ENCODE measurements at regions not wholly inside any gene's neighbourhood (a gene's known extent, or its start where the extent isn't known, plus 50 kb on each side); places are given as distances from the start of the nearest gene placed in this dataset.

DNA sequence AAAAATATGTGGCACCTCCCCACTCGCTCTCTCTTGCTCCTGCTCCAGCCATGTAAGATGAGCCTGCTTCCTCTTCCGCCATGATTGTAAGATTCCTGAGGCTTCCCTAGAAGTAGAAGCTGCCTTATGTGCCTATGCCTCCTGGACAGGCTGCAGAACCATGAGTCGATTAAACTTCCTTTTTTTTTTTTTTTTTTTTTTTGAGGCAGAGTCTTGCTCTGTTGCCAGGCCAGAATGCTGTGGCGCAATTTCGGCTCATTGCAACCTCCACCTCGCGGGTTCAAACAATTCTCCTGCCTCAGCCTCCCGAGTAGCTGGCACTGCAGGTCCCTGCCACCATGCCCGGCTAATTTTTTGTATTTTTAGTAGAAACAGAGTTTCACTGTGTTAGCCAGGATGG lies 112.5 kb downstream of the FAM217A start:
- CTCF ChIA-PET = no interaction called here
- BruUV-seq (replicated peaks) = no TSS peak
- intact Hi-C loops (cut with micrococcal nuclease) = no loop called here

More for the DNA sequence above, 112.5 kb downstream of the FAM217A start:
- in situ Hi-C loops (cut with MboI; ENCODE audit: low sequenced_read_pairs) (no loop called here), dilution Hi-C loops (cut with HindIII; ENCODE audit: low sequenced_read_pairs, unreplicated experiment) (no loop called here)
- H2BK20ac ChIP-seq (ENCODE audit: low read depth, low read length) = no peak overlapping the region
- no peak for ATAC-seq (ENCODE audit: low read depth)
- no peak overlapping the region for H2AK5ac ChIP-seq (ENCODE audit: low read depth, low read length)
- no peak for DNase-seq
- no peaks in the 10 kb centered on the region for H3K79me1 ChIP-seq (ENCODE audit: low read depth in 1 of 2, low read length in 2 of 2)
- 100% methylated on average over 1 of the region's 9 CpGs; no CpG with 5 or more reads in 1 of the 2 experiments for WGBS, 2 experiments (ENCODE audit: extremely low coverage in 2 of 2, insufficient read length in 1 of 2)
- no peak overlapping the region for H3K23ac ChIP-seq (ENCODE audit: low read depth, low read length)
- no peaks in the 10 kb centered on the region; the same call in 1 of the 2 replicates for H3K4me1 ChIP-seq (ENCODE audit: control insufficient read depth, insufficient read depth, low read length)
- no peak overlapping the region for H3K56ac ChIP-seq (ENCODE audit: extremely low read depth, insufficient read depth, low read length)
- no peak overlapping the region for H3K9ac ChIP-seq (ENCODE audit: low read depth, low read length)
- H3K27me3 ChIP-seq (ENCODE audit: control insufficient read depth, insufficient read depth, low read length) = no peaks in the 10 kb centered on the region; the same call in 1 of the 2 replicates
- H3K4me3 ChIP-seq (ENCODE audit: insufficient read depth, low read depth, low read length) = no peak overlapping the region
- H4K8ac ChIP-seq (ENCODE audit: low read depth in 2 of 2, low read length in 2 of 2) = no peak overlapping the region
- no peak overlapping the region for H2BK5ac ChIP-seq (ENCODE audit: low read depth, low read length, poor library complexity, severe bottlenecking)
- H3K4ac ChIP-seq (ENCODE audit: low read depth, low read length) = no peak overlapping the region
- no peak overlapping the region for H4K91ac ChIP-seq (ENCODE audit: insufficient read depth, low read depth, low read length)
- no peak for TF ChIP-seq SMC3 (IDR thresholded peaks at IDR 0.05; ENCODE audit: low read depth, low read length)
- no peak for TF ChIP-seq MAFK (IDR thresholded peaks at IDR 0.05; ENCODE audit: low read depth, low read length)
- no peak for TF ChIP-seq MXI1 (IDR thresholded peaks at IDR 0.05; ENCODE audit: borderline replicate concordance, low read depth, low read length)
- TF ChIP-seq FOS (IDR thresholded peaks at IDR 0.05; ENCODE audit: low read depth, low read length) = no peak
- TF ChIP-seq, protein P1, sequence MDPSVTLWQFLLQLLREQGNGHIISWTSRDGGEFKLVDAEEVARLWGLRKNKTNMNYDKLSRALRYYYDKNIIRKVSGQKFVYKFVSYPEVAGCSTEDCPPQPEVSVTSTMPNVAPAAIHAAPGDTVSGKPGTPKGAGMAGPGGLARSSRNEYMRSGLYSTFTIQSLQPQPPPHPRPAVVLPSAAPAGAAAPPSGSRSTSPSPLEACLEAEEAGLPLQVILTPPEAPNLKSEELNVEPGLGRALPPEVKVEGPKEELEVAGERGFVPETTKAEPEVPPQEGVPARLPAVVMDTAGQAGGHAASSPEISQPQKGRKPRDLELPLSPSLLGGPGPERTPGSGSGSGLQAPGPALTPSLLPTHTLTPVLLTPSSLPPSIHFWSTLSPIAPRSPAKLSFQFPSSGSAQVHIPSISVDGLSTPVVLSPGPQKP (IDR thresholded peaks at IDR 0.05; ENCODE audit: borderline replicate concordance, low read depth, low read length) = no peak
- TF ChIP-seq RFX5 (IDR thresholded peaks at IDR 0.05; ENCODE audit: low read depth, low read length) = no peak
- TF ChIP-seq RAD21 (IDR thresholded peaks at IDR 0.05; ENCODE audit: low read length) = no peak
- no peak for TF ChIP-seq RCOR1 (IDR thresholded peaks at IDR 0.05; ENCODE audit: insufficient replicate concordance, low read length)
- no peak for TF ChIP-seq MAZ (IDR thresholded peaks at IDR 0.05; ENCODE audit: borderline replicate concordance, low read depth, low read length)
- no peak overlapping the region for H3K27ac ChIP-seq (ENCODE audit: insufficient read depth, low read length)
- no peak overlapping the region for H3K14ac ChIP-seq (replicated peaks; ENCODE audit: low read depth, low read length)
- peaks cover 3% of the 10 kb centered on the region; the same call in 1 of the 2 replicates for H3K9me1 ChIP-seq (ENCODE audit: insufficient read depth, low read length)
- no peak overlapping the region for H2AK9ac ChIP-seq (replicated peaks; ENCODE audit: low read depth, low read length, poor library complexity)
- H2AFZ ChIP-seq (replicated peaks; ENCODE audit: low read length, poor library complexity) = no peak overlapping the region
- H3K36me3 ChIP-seq (ENCODE audit: control insufficient read depth, insufficient read depth, low read length) = no peaks in the 10 kb centered on the region
- H3K4me2 ChIP-seq (ENCODE audit: low read depth, low read length) = no peak overlapping the region
- H4K20me1 ChIP-seq (ENCODE audit: insufficient read depth, low read length) = no peaks in the 10 kb centered on the region
- no peak overlapping the region for H3K18ac ChIP-seq (ENCODE audit: low read depth, low read length)
- POLR2A ChIA-PET (ENCODE audit: unreplicated experiment) = no interaction called here
- H2BK120ac ChIP-seq (ENCODE audit: low read depth, low read length) = no peak overlapping the region
- H3K9me3 ChIP-seq (ENCODE audit: control insufficient read depth, insufficient read depth, low read length) = no peaks in the 10 kb centered on the region
- no peak overlapping the region for H4K5ac ChIP-seq (ENCODE audit: low read depth, low read length)
- H2BK15ac ChIP-seq (ENCODE audit: low read depth, low read length) = no peak overlapping the region

Measured in IMR-90 (cell line).